Muscle layer of colon (tissue), 2 donors: ENCODE measurements at regions not wholly inside any gene's neighbourhood (a gene's known extent, or its start where the extent isn't known, plus 50 kb on each side); places are given as distances from the start of the nearest gene placed in this dataset.
"Not testable (repeated sequence)": the region's sequence is repeated elsewhere in the genome, so short reads cannot be mapped to it uniquely, and the experiment has no call there.

Source experiments
- H3K27ac ChIP-seq: one replicate; pipeline ENCODE4 v1.7.0; 2013; ENCODE audit warnings: low read depth, mild to moderate bottlenecking, low read length, moderate library complexity
- H3K27me3 ChIP-seq, 2 donors: one replicate each; pipeline ENCODE4 v1.7.0; 2013; ENCODE audit warnings: low read length in 2 of 2, mild to moderate bottlenecking in 2 of 2; ENCODE audit not compliant: insufficient read depth in 2 of 2, control insufficient read depth in 1 of 2
- H3K36me3 ChIP-seq: one replicate; pipeline ENCODE4 v1.7.0; 2013; ENCODE audit warnings: mild to moderate bottlenecking, low read length; ENCODE audit not compliant: insufficient read depth
- H3K4me1 ChIP-seq: one replicate; pipeline ENCODE4 v1.7.0; 2013; ENCODE audit warnings: mild to moderate bottlenecking, low read length; ENCODE audit not compliant: insufficient read depth
- H3K4me3 ChIP-seq, 2 donors: one replicate each; pipeline ENCODE4 v1.7.0; 2013; ENCODE audit warnings: low read length in 2 of 2, low read depth in 1 of 2, mild to moderate bottlenecking in 1 of 2, moderate library complexity in 1 of 2
- H3K9ac ChIP-seq: one replicate; pipeline ENCODE4 v1.7.0; 2013; ENCODE audit warnings: low read length
- H3K9me3 ChIP-seq: one replicate; pipeline ENCODE4 v1.7.0; 2013; ENCODE audit warnings: mild to moderate bottlenecking, low read length
- donor health status: abdominal sarcoma.
- donor health status: Adenocarcinoma of cecum.

GRCh38 chr16:58882292-58882691 lies 148.2 kb upstream of the GOT2 start:
- Histone ChIP-seq H3K4me3 (no peak overlapping the region), H3K4me1 (no peaks in the 10 kb centered on the region), H3K9ac (no peak overlapping the region), H3K27me3 (no peaks in the 10 kb centered on the region), H3K36me3 (no peaks in the 10 kb centered on the region), H3K9me3 (no peaks in the 10 kb centered on the region), H3K27ac (no peak overlapping the region)

DNA sequence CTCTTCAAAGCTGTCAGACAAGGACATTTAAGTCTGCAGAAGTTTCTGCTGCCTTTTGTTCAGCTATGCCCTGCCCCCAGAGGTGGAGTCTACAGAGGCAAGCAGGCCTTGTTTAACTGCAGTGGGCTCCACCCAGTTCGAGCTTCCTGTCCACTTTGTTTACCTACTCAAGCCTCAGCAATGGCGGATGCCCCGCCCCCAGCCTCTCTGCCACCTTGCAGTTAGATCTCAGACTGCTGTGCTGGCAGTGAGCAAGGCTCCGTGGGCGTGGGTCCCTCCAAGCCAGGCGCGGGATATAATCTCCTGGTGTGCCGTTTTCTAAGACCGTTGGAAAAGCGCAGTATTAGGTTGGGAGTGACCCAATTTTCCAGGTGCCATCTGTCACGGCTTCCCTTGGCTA lies 144.5 kb upstream of the GOT2 start:
- not testable (repeated sequence) for H3K4me1 ChIP-seq, H3K4me3 ChIP-seq, H3K36me3 ChIP-seq, H3K27ac ChIP-seq, H3K9ac ChIP-seq, H3K9me3 ChIP-seq, H3K27me3 ChIP-seq

DNA sequence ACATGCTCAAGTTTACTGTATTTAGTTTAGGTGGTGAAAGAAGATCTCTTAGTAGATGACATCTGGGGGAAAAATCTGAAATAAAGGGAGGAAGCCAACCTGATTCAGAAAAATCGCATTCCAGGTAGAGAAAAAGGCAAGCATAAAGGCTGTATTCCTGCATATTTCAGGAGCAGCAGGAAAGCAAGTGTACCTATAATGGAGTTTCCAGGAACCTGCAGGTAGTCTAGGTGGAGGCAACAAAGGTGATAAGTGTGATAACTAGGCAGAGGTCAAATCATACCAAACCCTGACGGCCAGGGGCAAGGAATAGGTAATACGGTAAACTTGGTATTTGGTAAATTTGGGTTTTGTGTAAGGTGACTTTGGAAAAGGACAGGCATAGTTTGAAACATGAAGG lies 132.8 kb upstream of the GOT2 start:
- no peaks in the 10 kb centered on the region for H3K9me3 ChIP-seq
- no peak overlapping the region for H3K27ac ChIP-seq
- H3K4me3 ChIP-seq = no peak overlapping the region

GRCh38 chr16:58863761-58864160 lies 129.6 kb upstream of the GOT2 start:
- no peak overlapping the region for H3K27ac ChIP-seq
- no peaks in the 10 kb centered on the region for H3K27me3 ChIP-seq
- no peak overlapping the region for H3K4me3 ChIP-seq
- H3K4me1 ChIP-seq = no peaks in the 10 kb centered on the region
- no peak overlapping the region for H3K9ac ChIP-seq
- H3K9me3 ChIP-seq = no peaks in the 10 kb centered on the region
- H3K36me3 ChIP-seq = no peaks in the 10 kb centered on the region

More for the DNA sequence above, 132.8 kb upstream of the GOT2 start:
- no peaks in the 10 kb centered on the region for H3K4me1 ChIP-seq
- H3K9ac ChIP-seq = no peak overlapping the region
- H3K27me3 ChIP-seq = no peaks in the 10 kb centered on the region
- H3K36me3 ChIP-seq = no peaks in the 10 kb centered on the region

GRCh38 chr16:58863042-58863441 lies 128.9 kb upstream of the GOT2 start:
- Histone ChIP-seq H3K9ac (no peak overlapping the region), H3K4me3 (no peak overlapping the region), H3K36me3 (no peaks in the 10 kb centered on the region), H3K27ac (no peak overlapping the region), H3K9me3 (no peaks in the 10 kb centered on the region), H3K4me1 (no peaks in the 10 kb centered on the region), H3K27me3 (no peaks in the 10 kb centered on the region)

GRCh38 chr16:58862334-58863021 lies 128.4 kb upstream of the GOT2 start:
- Histone ChIP-seq H3K27me3 (no peaks in the 10 kb centered on the region), H3K4me1 (no peaks in the 10 kb centered on the region), H3K9me3 (no peaks in the 10 kb centered on the region), H3K27ac (no peak overlapping the region), H3K9ac (no peak overlapping the region), H3K36me3 (no peaks in the 10 kb centered on the region), H3K4me3 (no peak overlapping the region)

- H3K9me3 ChIP-seq = no peaks in the 10 kb centered on the region
- H3K4me1 ChIP-seq = no peaks in the 10 kb centered on the region
- H3K27me3 ChIP-seq = no peaks in the 10 kb centered on the region
- no peak overlapping the region for H3K27ac ChIP-seq
- no peak overlapping the region for H3K9ac ChIP-seq
- no peak overlapping the region for H3K4me3 ChIP-seq
- no peaks in the 10 kb centered on the region for H3K36me3 ChIP-seq
These were observed 126.0 kb upstream of the GOT2 start for GRCh38 chr16:58859958-58860669.

DNA sequence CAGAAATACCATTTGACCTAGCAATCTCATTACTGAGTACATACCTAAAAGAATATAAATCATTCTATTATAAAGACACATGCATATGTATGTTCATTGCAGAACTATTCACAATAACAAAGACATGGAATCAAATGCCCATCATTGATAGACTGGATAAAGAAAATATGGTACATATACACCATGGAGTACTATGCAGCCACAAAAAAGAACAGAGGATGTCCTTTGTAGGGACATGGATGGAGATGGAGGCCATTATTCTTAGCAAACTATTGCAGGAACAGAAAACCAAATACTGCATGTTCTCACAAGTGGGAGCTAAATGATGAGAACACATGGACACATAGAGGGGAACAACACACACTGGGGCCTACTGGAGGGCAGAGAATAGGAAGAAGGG lies 124.5 kb upstream of the GOT2 start:
- not testable (repeated sequence) for H3K9ac ChIP-seq, H3K27me3 ChIP-seq, H3K9me3 ChIP-seq, H3K27ac ChIP-seq, H3K36me3 ChIP-seq, H3K4me1 ChIP-seq, H3K4me3 ChIP-seq

GRCh38 chr16:58855291-58855863 lies 121.3 kb upstream of the GOT2 start:
- Histone ChIP-seq H3K4me1 (no peaks in the 10 kb centered on the region), H3K27ac (no peak overlapping the region), H3K27me3 (no peaks in the 10 kb centered on the region), H3K36me3 (no peaks in the 10 kb centered on the region), H3K9me3 (no peaks in the 10 kb centered on the region), H3K9ac (no peak overlapping the region), H3K4me3 (no peak overlapping the region)

- H3K27ac ChIP-seq = no peak overlapping the region
- H3K9me3 ChIP-seq = no peaks in the 10 kb centered on the region
- H3K27me3 ChIP-seq = no peaks in the 10 kb centered on the region
- no peak overlapping the region for H3K9ac ChIP-seq
- H3K4me3 ChIP-seq = no peak overlapping the region
- no peaks in the 10 kb centered on the region for H3K36me3 ChIP-seq
- no peaks in the 10 kb centered on the region for H3K4me1 ChIP-seq
These were observed 120.0 kb upstream of the GOT2 start for GRCh38 chr16:58853854-58854791.

DNA sequence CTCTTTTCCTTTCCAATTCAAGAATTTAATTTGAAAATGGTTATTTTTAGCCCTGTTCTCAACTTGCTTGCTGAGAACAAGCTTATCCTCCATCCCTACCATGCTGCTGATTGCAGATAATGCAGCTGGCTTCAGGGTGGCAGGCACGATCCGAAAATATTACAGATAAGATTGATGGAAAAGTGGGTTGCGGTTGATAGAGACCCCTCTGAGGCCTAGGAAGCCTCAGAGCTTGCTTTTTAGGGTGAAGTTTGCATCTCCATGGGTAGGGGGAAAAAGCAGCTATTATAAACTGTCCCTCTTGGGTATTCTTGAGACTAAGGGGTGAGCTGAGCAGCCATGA lies 116.5 kb upstream of the GOT2 start:
- Histone ChIP-seq H3K4me3 (no peak overlapping the region), H3K9ac (no peak overlapping the region), H3K9me3 (no peaks in the 10 kb centered on the region), H3K36me3 (no peaks in the 10 kb centered on the region), H3K27ac (no peak overlapping the region), H3K27me3 (no peaks in the 10 kb centered on the region), H3K4me1 (no peaks in the 10 kb centered on the region)
